ENCODE measurements at regions not wholly inside any gene's neighbourhood (a gene's known extent, or its start where the extent isn't known, plus 50 kb on each side); places are given as distances from the start of the nearest gene placed in this dataset.

DNA sequence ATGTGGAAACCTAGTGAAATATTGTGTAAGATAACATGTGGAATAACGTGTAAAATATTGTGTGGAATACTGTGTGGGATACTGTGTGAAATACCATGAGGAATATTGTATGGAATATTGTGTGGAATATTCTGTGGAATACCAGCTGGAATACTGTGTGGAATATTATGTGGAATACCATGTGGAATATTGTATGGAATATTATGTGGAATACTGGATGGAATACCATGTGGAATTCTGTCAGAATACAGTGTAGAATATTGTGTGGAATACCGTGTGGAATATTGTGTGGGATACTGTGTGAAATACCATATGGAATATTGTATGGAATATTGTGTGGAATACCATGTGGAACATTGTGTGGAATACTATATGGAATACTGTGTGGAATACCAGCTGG lies 134.6 kb upstream of the CHST15 start:
- TF ChIP-seq POLR2A (IDR thresholded peaks at IDR 0.05) = no peak
- no peak for TF ChIP-seq POLR2AphosphoS5 (IDR thresholded peaks at IDR 0.05; ENCODE audit: insufficient read depth in 1 of 2, low read depth in 1 of 2)
- TF ChIP-seq, protein P1, sequence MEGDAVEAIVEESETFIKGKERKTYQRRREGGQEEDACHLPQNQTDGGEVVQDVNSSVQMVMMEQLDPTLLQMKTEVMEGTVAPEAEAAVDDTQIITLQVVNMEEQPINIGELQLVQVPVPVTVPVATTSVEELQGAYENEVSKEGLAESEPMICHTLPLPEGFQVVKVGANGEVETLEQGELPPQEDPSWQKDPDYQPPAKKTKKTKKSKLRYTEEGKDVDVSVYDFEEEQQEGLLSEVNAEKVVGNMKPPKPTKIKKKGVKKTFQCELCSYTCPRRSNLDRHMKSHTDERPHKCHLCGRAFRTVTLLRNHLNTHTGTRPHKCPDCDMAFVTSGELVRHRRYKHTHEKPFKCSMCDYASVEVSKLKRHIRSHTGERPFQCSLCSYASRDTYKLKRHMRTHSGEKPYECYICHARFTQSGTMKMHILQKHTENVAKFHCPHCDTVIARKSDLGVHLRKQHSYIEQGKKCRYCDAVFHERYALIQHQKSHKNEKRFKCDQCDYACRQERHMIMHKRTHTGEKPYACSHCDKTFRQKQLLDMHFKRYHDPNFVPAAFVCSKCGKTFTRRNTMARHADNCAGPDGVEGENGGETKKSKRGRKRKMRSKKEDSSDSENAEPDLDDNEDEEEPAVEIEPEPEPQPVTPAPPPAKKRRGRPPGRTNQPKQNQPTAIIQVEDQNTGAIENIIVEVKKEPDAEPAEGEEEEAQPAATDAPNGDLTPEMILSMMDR (IDR thresholded peaks at IDR 0.05) = no peak
- no peak overlapping the region for H3K4me3 ChIP-seq
- intact Hi-C loops (cut with DNase I) = no loop called here
- no peaks in the 10 kb centered on the region for H3K36me3 ChIP-seq
- no peaks in the 10 kb centered on the region for H3K27me3 ChIP-seq
- no peaks in the 10 kb centered on the region for H3K4me1 ChIP-seq
- DNase-seq (ENCODE audit: extremely low spot score in 2 of 2) = no peak
- H3K9me3 ChIP-seq = no peaks in the 10 kb centered on the region
- H3K27ac ChIP-seq = no peak overlapping the region

DNA sequence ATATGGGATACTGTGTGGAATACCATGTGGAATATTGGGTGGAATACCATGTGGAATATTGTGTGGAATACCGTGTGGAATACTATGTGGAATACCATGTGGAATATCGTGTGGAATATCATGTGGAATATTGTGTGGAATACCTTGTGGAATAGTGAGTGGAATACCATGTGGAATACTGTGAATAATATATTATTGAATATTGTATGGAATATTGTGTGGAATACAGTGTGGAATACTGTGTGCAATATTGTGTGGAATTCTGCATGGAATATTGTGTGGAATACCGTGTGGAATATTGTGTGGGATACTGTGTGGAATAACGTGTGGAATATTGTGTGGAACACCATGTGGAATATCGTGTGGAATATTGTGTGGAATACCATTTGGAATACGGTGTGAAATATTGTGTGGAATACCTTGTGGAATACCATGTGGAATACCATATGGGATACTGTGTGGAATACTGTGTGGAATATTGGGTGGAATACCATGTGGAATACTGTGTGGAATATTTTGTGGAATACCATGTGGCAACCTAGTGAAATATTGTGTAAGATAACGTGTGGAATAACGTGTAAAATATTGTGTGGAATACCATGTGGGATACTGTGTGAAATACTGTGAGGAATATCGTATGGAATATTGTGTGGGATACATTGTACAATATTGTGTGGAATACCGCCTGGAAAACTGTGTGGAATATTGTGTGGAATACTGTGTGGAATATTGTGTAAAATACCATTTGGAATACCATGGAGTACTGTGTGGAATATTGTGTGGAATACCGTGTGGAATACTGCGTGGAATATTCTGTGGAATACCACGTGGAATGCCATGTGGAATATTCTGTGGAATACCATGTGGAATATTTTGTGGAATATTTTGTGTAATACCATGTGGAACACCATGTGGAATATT lies 133.9 kb upstream of the CHST15 start:
- no peak for DNase-seq (ENCODE audit: extremely low spot score in 2 of 2)
- H3K27ac ChIP-seq = no peak overlapping the region
- no peak for TF ChIP-seq POLR2AphosphoS5 (IDR thresholded peaks at IDR 0.05; ENCODE audit: insufficient read depth in 1 of 2, low read depth in 1 of 2)
- TF ChIP-seq POLR2A (IDR thresholded peaks at IDR 0.05) = no peak
- TF ChIP-seq, protein P1 (IDR thresholded peaks at IDR 0.05) = no peak
- no peaks in the 10 kb centered on the region for H3K4me1 ChIP-seq
- intact Hi-C loops (cut with DNase I) = no loop called here
- H3K4me3 ChIP-seq = no peak overlapping the region
- H3K36me3 ChIP-seq = no peaks in the 10 kb centered on the region
- no peaks in the 10 kb centered on the region for H3K9me3 ChIP-seq
- no peaks in the 10 kb centered on the region for H3K27me3 ChIP-seq

DNA sequence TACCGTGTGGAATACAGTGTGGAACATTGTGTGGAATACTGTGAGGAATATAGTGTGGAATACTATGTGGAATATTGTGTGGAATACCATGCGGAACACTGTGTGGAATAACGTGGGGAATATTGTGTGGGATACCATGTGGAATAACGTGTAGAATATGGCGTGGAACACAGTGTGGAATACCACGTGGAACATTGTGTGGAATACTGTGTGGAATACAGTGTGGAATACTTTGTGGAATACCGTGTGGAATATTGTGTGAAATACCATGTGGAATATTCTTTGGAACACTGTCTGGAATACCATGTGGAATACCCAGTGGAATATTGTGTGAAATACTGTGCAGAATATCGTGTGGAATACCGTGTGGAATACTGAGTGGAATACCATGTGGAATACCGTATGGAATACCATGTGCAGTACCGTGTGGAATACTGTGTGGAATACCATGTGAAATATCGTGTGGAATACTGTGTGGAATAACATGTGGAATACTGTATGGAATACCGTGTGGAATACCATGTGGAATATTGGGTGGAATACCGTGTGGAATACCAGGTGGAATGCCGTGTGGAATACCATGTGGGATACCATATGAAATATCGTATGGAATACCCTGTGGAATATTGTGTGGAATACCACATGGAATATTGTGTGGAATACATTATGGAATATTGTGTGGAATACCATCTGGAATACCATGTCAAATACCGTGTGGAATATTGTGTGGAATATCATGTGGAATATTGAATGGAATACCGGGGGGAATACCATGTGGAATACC lies 133.1 kb upstream of the CHST15 start:
- Histone ChIP-seq H3K36me3 (no peaks in the 10 kb centered on the region), H3K4me1 (no peaks in the 10 kb centered on the region), H3K27ac (no peak overlapping the region), H3K9me3 (no peaks in the 10 kb centered on the region), H3K4me3 (no peak overlapping the region), H3K27me3 (no peaks in the 10 kb centered on the region)
- intact Hi-C loops (cut with DNase I) = no loop called here
- TF ChIP-seq POLR2AphosphoS5 (IDR thresholded peaks at IDR 0.05; ENCODE audit: insufficient read depth in 1 of 2, low read depth in 1 of 2) = no peak
- no peak for TF ChIP-seq POLR2A (IDR thresholded peaks at IDR 0.05)
- TF ChIP-seq, protein P1 (IDR thresholded peaks at IDR 0.05) = no peak
- no peak for DNase-seq (ENCODE audit: extremely low spot score in 2 of 2)

DNA sequence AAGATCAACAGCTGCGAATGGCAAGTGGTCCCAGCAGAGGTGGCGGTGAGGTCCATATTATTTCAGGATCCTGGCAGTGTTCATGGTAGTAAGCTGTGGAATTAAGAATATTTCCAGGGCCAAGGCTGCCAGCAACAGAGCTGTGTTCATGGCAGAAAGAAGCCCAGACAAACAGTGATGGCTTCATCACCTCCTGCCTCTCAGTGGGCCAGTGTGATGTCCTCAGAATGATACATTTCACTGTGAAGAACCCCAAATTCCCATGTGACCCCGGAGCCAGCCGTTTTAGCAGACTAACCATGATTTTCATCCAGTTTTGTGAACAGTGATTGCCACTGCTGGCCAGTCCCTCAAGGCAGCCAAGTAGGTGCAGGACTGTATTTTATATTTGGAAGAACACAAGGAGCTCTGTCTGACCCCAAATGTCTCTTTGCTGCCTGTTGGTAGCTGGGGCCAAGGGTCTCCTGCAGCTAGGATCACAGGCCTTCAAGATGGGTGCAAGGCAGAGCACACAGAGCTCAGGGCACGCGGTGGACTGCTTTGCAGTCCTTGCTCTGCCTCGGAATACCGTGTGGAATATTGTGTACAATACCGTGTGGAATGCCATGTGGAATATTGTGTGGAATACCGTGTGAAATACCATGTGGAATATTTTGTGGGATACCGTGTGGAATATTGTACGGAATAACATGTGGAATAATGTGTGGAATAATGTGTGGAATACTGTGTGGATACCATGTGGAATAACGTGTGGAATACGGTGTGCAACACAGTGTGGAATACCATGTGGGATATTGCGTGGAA lies 132.3 kb upstream of the CHST15 start:
- TF ChIP-seq POLR2AphosphoS5 (IDR thresholded peaks at IDR 0.05; ENCODE audit: insufficient read depth in 1 of 2, low read depth in 1 of 2) = no peak
- no peak for TF ChIP-seq POLR2A (IDR thresholded peaks at IDR 0.05)
- TF ChIP-seq, protein P1 (IDR thresholded peaks at IDR 0.05) = no peak
- DNase-seq (ENCODE audit: extremely low spot score in 2 of 2) = no peak
- no peak overlapping the region for H3K4me3 ChIP-seq
- no peaks in the 10 kb centered on the region for H3K9me3 ChIP-seq
- no peaks in the 10 kb centered on the region for H3K27me3 ChIP-seq
- H3K36me3 ChIP-seq = no peaks in the 10 kb centered on the region
- H3K27ac ChIP-seq = no peak overlapping the region
- peaks cover 4% of the 10 kb centered on the region for H3K4me1 ChIP-seq
- intact Hi-C loops (cut with DNase I) = no loop called here
